ENCODE measurements at regions not wholly inside any gene's neighbourhood (a gene's known extent, or its start where the extent isn't known, plus 50 kb on each side); places are given as distances from the start of the nearest gene placed in this dataset.

- Histone ChIP-seq H3K27me3 (ENCODE audit: low read depth, low read length) (no peaks in the 10 kb centered on the region), H3K4me1 (ENCODE audit: control insufficient read depth in 1 of 2, insufficient read depth in 2 of 2, low read length in 2 of 2) (no peaks in the 10 kb centered on the region), H3K9me3 (ENCODE audit: control insufficient read depth in 1 of 2, low read length in 2 of 2) (peaks cover 0 to 5% of the 10 kb centered on the region in 2 donors), H3K27ac (ENCODE audit: low read length) (no peak overlapping the region), H3K4me3 (ENCODE audit: low read depth in 1 of 2, low read length in 2 of 2) (no peak overlapping the region), H3K36me3 (ENCODE audit: control insufficient read depth in 1 of 2, insufficient read depth in 2 of 2, low read length in 2 of 2) (no peaks in the 10 kb centered on the region)
Observed at GRCh38 chr3:59143447-59143846, 93.6 kb upstream of the CFAP20DC start.

GRCh38 chr3:59142556-59142955, 92.7 kb upstream of the CFAP20DC start:
- Histone ChIP-seq H3K27me3 (ENCODE audit: low read depth, low read length) (no peaks in the 10 kb centered on the region), H3K4me3 (ENCODE audit: low read depth in 1 of 2, low read length in 2 of 2) (no peak overlapping the region), H3K4me1 (ENCODE audit: control insufficient read depth in 1 of 2, insufficient read depth in 2 of 2, low read length in 2 of 2) (no peaks in the 10 kb centered on the region), H3K9me3 (ENCODE audit: control insufficient read depth in 1 of 2, low read length in 2 of 2) (peaks cover 0 to 2% of the 10 kb centered on the region in 2 donors), H3K36me3 (ENCODE audit: control insufficient read depth in 1 of 2, insufficient read depth in 2 of 2, low read length in 2 of 2) (no peaks in the 10 kb centered on the region), H3K27ac (ENCODE audit: low read length) (no peak overlapping the region)

GRCh38 chr3:59138966-59139365, 89.1 kb upstream of the CFAP20DC start:
- H3K27ac ChIP-seq (ENCODE audit: low read length): no peak overlapping the region
- H3K4me3 ChIP-seq (ENCODE audit: low read depth in 1 of 2, low read length in 2 of 2): no peak overlapping the region
- H3K4me1 ChIP-seq (ENCODE audit: control insufficient read depth in 1 of 2, insufficient read depth in 2 of 2, low read length in 2 of 2): no peaks in the 10 kb centered on the region
- no peaks in the 10 kb centered on the region for H3K36me3 ChIP-seq (ENCODE audit: control insufficient read depth in 1 of 2, insufficient read depth in 2 of 2, low read length in 2 of 2)
- no peaks in the 10 kb centered on the region for H3K27me3 ChIP-seq (ENCODE audit: low read depth, low read length)
- H3K9me3 ChIP-seq (ENCODE audit: control insufficient read depth in 1 of 2, low read length in 2 of 2): no peaks in the 10 kb centered on the region

- H3K4me3 ChIP-seq (ENCODE audit: low read depth in 1 of 2, low read length in 2 of 2): no peak overlapping the region
- no peaks in the 10 kb centered on the region for H3K27me3 ChIP-seq (ENCODE audit: low read depth, low read length)
- H3K9me3 ChIP-seq (ENCODE audit: control insufficient read depth in 1 of 2, low read length in 2 of 2): no peaks in the 10 kb centered on the region
- H3K36me3 ChIP-seq (ENCODE audit: control insufficient read depth in 1 of 2, insufficient read depth in 2 of 2, low read length in 2 of 2): no peaks in the 10 kb centered on the region
- H3K4me1 ChIP-seq (ENCODE audit: control insufficient read depth in 1 of 2, insufficient read depth in 2 of 2, low read length in 2 of 2): no peaks in the 10 kb centered on the region
- H3K27ac ChIP-seq (ENCODE audit: low read length): no peak overlapping the region
Observed at GRCh38 chr3:59137415-59137814, 87.6 kb upstream of the CFAP20DC start.

GRCh38 chr3:59136081-59136480, 86.3 kb upstream of the CFAP20DC start:
- H3K27me3 ChIP-seq (ENCODE audit: low read depth, low read length): no peaks in the 10 kb centered on the region
- H3K36me3 ChIP-seq (ENCODE audit: control insufficient read depth in 1 of 2, insufficient read depth in 2 of 2, low read length in 2 of 2): no peaks in the 10 kb centered on the region
- no peak overlapping the region for H3K27ac ChIP-seq (ENCODE audit: low read length)
- no peak overlapping the region for H3K4me3 ChIP-seq (ENCODE audit: low read depth in 1 of 2, low read length in 2 of 2)
- no peaks in the 10 kb centered on the region for H3K4me1 ChIP-seq (ENCODE audit: control insufficient read depth in 1 of 2, insufficient read depth in 2 of 2, low read length in 2 of 2)
- no peaks in the 10 kb centered on the region for H3K9me3 ChIP-seq (ENCODE audit: control insufficient read depth in 1 of 2, low read length in 2 of 2)

- H3K9me3 ChIP-seq (ENCODE audit: control insufficient read depth in 1 of 2, low read length in 2 of 2): no peaks in the 10 kb centered on the region
Observed at GRCh38 chr3:59135096-59135495, 85.3 kb upstream of the CFAP20DC start.

GRCh38 chr3:59133311-59133710, 83.5 kb upstream of the CFAP20DC start:
- H3K9me3 ChIP-seq (ENCODE audit: control insufficient read depth in 1 of 2, low read length in 2 of 2): no peaks in the 10 kb centered on the region
- H3K27me3 ChIP-seq (ENCODE audit: low read depth, low read length): no peaks in the 10 kb centered on the region
- no peaks in the 10 kb centered on the region for H3K36me3 ChIP-seq (ENCODE audit: control insufficient read depth in 1 of 2, insufficient read depth in 2 of 2, low read length in 2 of 2)
- no peak overlapping the region for H3K27ac ChIP-seq (ENCODE audit: low read length)
- no peaks in the 10 kb centered on the region for H3K4me1 ChIP-seq (ENCODE audit: control insufficient read depth in 1 of 2, insufficient read depth in 2 of 2, low read length in 2 of 2)
- H3K4me3 ChIP-seq (ENCODE audit: low read depth in 1 of 2, low read length in 2 of 2): no peak overlapping the region

More at GRCh38 chr3:59135096-59135495, 85.3 kb upstream of the CFAP20DC start:
- no peak overlapping the region for H3K4me3 ChIP-seq (ENCODE audit: low read depth in 1 of 2, low read length in 2 of 2)
- H3K27me3 ChIP-seq (ENCODE audit: low read depth, low read length): no peaks in the 10 kb centered on the region
- no peaks in the 10 kb centered on the region for H3K4me1 ChIP-seq (ENCODE audit: control insufficient read depth in 1 of 2, insufficient read depth in 2 of 2, low read length in 2 of 2)
- H3K27ac ChIP-seq (ENCODE audit: low read length): no peak overlapping the region
- no peaks in the 10 kb centered on the region for H3K36me3 ChIP-seq (ENCODE audit: control insufficient read depth in 1 of 2, insufficient read depth in 2 of 2, low read length in 2 of 2)

GRCh38 chr3:59131016-59131766, 81.4 kb upstream of the CFAP20DC start:
- H3K27ac ChIP-seq (ENCODE audit: low read length): no peak overlapping the region
- no peaks in the 10 kb centered on the region for H3K9me3 ChIP-seq (ENCODE audit: control insufficient read depth in 1 of 2, low read length in 2 of 2)
- no peaks in the 10 kb centered on the region for H3K4me1 ChIP-seq (ENCODE audit: control insufficient read depth in 1 of 2, insufficient read depth in 2 of 2, low read length in 2 of 2)
- no peaks in the 10 kb centered on the region for H3K36me3 ChIP-seq (ENCODE audit: control insufficient read depth in 1 of 2, insufficient read depth in 2 of 2, low read length in 2 of 2)
- H3K4me3 ChIP-seq (ENCODE audit: low read depth in 1 of 2, low read length in 2 of 2): no peak overlapping the region
- H3K27me3 ChIP-seq (ENCODE audit: low read depth, low read length): no peaks in the 10 kb centered on the region

GRCh38 chr3:59128685-59129084, 78.9 kb upstream of the CFAP20DC start:
- no peaks in the 10 kb centered on the region for H3K9me3 ChIP-seq (ENCODE audit: control insufficient read depth in 1 of 2, low read length in 2 of 2)
- no peak overlapping the region for H3K27ac ChIP-seq (ENCODE audit: low read length)
- no peaks in the 10 kb centered on the region for H3K36me3 ChIP-seq (ENCODE audit: control insufficient read depth in 1 of 2, insufficient read depth in 2 of 2, low read length in 2 of 2)
- no peaks in the 10 kb centered on the region for H3K4me1 ChIP-seq (ENCODE audit: control insufficient read depth in 1 of 2, insufficient read depth in 2 of 2, low read length in 2 of 2)
- H3K27me3 ChIP-seq (ENCODE audit: low read depth, low read length): no peaks in the 10 kb centered on the region
- H3K4me3 ChIP-seq (ENCODE audit: low read depth in 1 of 2, low read length in 2 of 2): no peak overlapping the region

GRCh38 chr3:59127071-59127470, 77.2 kb upstream of the CFAP20DC start:
- no peaks in the 10 kb centered on the region for H3K27me3 ChIP-seq (ENCODE audit: low read depth, low read length)
- H3K36me3 ChIP-seq (ENCODE audit: control insufficient read depth in 1 of 2, insufficient read depth in 2 of 2, low read length in 2 of 2): no peaks in the 10 kb centered on the region
- no peak overlapping the region for H3K27ac ChIP-seq (ENCODE audit: low read length)
- no peaks in the 10 kb centered on the region for H3K4me1 ChIP-seq (ENCODE audit: control insufficient read depth in 1 of 2, insufficient read depth in 2 of 2, low read length in 2 of 2)
- no peak overlapping the region for H3K4me3 ChIP-seq (ENCODE audit: low read depth in 1 of 2, low read length in 2 of 2)
- H3K9me3 ChIP-seq (ENCODE audit: control insufficient read depth in 1 of 2, low read length in 2 of 2): no peaks in the 10 kb centered on the region

- Histone ChIP-seq H3K27ac (ENCODE audit: low read length) (no peak overlapping the region), H3K27me3 (ENCODE audit: low read depth, low read length) (no peaks in the 10 kb centered on the region), H3K9me3 (ENCODE audit: control insufficient read depth in 1 of 2, low read length in 2 of 2) (no peaks in the 10 kb centered on the region), H3K4me1 (ENCODE audit: control insufficient read depth in 1 of 2, insufficient read depth in 2 of 2, low read length in 2 of 2) (no peaks in the 10 kb centered on the region), H3K4me3 (ENCODE audit: low read depth in 1 of 2, low read length in 2 of 2) (no peak overlapping the region), H3K36me3 (ENCODE audit: control insufficient read depth in 1 of 2, insufficient read depth in 2 of 2, low read length in 2 of 2) (no peaks in the 10 kb centered on the region)
Observed at GRCh38 chr3:59126446-59126845, 76.6 kb upstream of the CFAP20DC start.
